HG02884 (cell line): ENCODE measurements at regions not wholly inside any gene's neighbourhood (a gene's known extent, or its start where the extent isn't known, plus 50 kb on each side); places are given as distances from the start of the nearest gene placed in this dataset.
"Not testable (repeated sequence)": the region's sequence is repeated elsewhere in the genome, so short reads cannot be mapped to it uniquely, and the experiment has no call there.

ENCODE experiments used
- ATAC-seq: cut with Tn5 transposase; IDR thresholded peaks from one replicate; pipeline ENCODE4 v1.9.1; 2021; ENCODE audit warnings: mild to moderate bottlenecking, moderate library complexity; ENCODE audit not compliant: unreplicated experiment

GRCh38 chr2:33958591-33958990 is 359.5 kb upstream of the FAM98A start:
- no peak for ATAC-seq

GRCh38 chr2:33949371-33949770 is 350.3 kb upstream of the FAM98A start:
- ATAC-seq = no peak

- no peak for ATAC-seq
These were observed 347.1 kb upstream of the FAM98A start for GRCh38 chr2:33946193-33946592.

- no peak for ATAC-seq
These were observed 334.1 kb upstream of the FAM98A start for GRCh38 chr2:33933203-33933602.

GRCh38 chr2:33931164-33931563 is 332.1 kb upstream of the FAM98A start:
- ATAC-seq = no peak

- ATAC-seq = peak; percentile 56
These were observed 330.4 kb upstream of the FAM98A start for GRCh38 chr2:33929467-33929866.

- ATAC-seq = no peak
These were observed 328.7 kb upstream of the FAM98A start for GRCh38 chr2:33927756-33928155.

- no peak for ATAC-seq
These were observed 326.2 kb upstream of the FAM98A start for GRCh38 chr2:33925311-33925710.

GRCh38 chr2:33924586-33925169 is 325.6 kb upstream of the FAM98A start:
- no peak for ATAC-seq

- ATAC-seq = no peak
These were observed 318.2 kb upstream of the FAM98A start for GRCh38 chr2:33917252-33917651.

GRCh38 chr2:33913071-33913616 is 314.0 kb upstream of the FAM98A start:
- ATAC-seq = no peak

GRCh38 chr2:33911327-33911726 is 312.2 kb upstream of the FAM98A start:
- ATAC-seq = no peak

- no peak for ATAC-seq
These were observed 311.0 kb upstream of the FAM98A start for GRCh38 chr2:33909945-33910695.

GRCh38 chr2:33907866-33908265 is 308.8 kb upstream of the FAM98A start:
- no peak for ATAC-seq

- ATAC-seq = not testable (repeated sequence)
These were observed 307.0 kb upstream of the FAM98A start for GRCh38 chr2:33906129-33906528.

- no peak for ATAC-seq
These were observed 305.7 kb upstream of the FAM98A start for GRCh38 chr2:33904801-33905200.

GRCh38 chr2:33903701-33904100 is 304.6 kb upstream of the FAM98A start:
- ATAC-seq = no peak

- ATAC-seq = no peak
These were observed 304.1 kb upstream of the FAM98A start for GRCh38 chr2:33903215-33903614.

GRCh38 chr2:33900610-33901009 is 301.5 kb upstream of the FAM98A start:
- ATAC-seq = no peak

- no peak for ATAC-seq
These were observed 298.6 kb upstream of the FAM98A start for GRCh38 chr2:33897741-33898140.

- no peak for ATAC-seq
These were observed 294.7 kb upstream of the FAM98A start for GRCh38 chr2:33893824-33894223.

- ATAC-seq = no peak
These were observed 292.5 kb upstream of the FAM98A start for GRCh38 chr2:33891616-33892015.
